ENCODE measurements at regions not wholly inside any gene's neighbourhood (a gene's known extent, or its start where the extent isn't known, plus 50 kb on each side); places are given as distances from the start of the nearest gene placed in this dataset.

- TF ChIP-seq CTCF (IDR thresholded peaks at IDR 0.05) (no peak), POLR2A (IDR thresholded peaks at IDR 0.05) (no peak)
Measured at GRCh38 chr7:142523821-142524460, 225.3 kb upstream of the PRSS1 start.

Data from testis (tissue), 2 donors.